ENCODE measurements at regions not wholly inside any gene's neighbourhood (a gene's known extent, or its start where the extent isn't known, plus 50 kb on each side); places are given as distances from the start of the nearest gene placed in this dataset.
"Not testable (repeated sequence)": the region's sequence is repeated elsewhere in the genome, so short reads cannot be mapped to it uniquely, and the experiment has no call there.

GRCh38 chr12:34400411-34400881 lies 378.1 kb downstream of the ALG10 start:
- H3K4me3 ChIP-seq (ENCODE audit: low read length) = no peak overlapping the region
- no peak for TF ChIP-seq ZNF274 (IDR thresholded peaks at IDR 0.05; ENCODE audit: low read depth, low read length)

GRCh38 chr12:34400986-34401658 lies 378.8 kb downstream of the ALG10 start:
- TF ChIP-seq ZNF274 (IDR thresholded peaks at IDR 0.05; ENCODE audit: low read depth, low read length) = no peak
- H3K4me3 ChIP-seq (ENCODE audit: low read length) = no peak overlapping the region

DNA sequence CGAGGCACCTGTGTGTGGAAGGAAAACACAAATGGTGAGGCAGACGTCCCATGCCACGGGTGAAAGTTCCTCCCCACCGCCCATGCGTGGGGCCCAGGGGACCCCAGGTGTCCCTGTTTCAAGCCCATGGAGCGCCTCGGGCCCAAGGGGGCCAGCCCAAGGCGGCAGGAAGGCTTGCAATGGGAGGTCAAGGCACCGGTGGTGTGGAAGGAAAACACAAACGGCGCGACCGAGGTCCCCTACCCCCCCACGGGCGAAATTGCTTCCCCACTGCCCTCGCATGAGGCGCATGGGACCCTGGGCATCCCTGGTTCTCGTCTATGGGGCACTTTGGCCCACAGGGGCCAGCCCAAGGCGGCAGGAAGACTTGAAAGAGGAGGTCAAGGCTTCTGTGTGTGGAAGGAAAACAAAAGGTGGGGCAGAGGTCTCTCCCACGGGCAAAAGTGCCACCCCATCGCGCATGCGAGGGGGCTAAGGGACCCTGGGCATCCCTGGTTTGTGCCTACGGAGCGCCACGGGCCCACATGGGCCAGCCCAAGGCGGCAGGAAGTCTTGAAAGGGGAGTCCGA lies 379.4 kb downstream of the ALG10 start:
- no peak for TF ChIP-seq ZNF274 (IDR thresholded peaks at IDR 0.05; ENCODE audit: low read depth, low read length)
- H3K4me3 ChIP-seq (ENCODE audit: low read length) = no peak overlapping the region

GRCh38 chr12:34402228-34402898 lies 380.1 kb downstream of the ALG10 start:
- no peak overlapping the region for H3K4me3 ChIP-seq (ENCODE audit: low read length)
- TF ChIP-seq ZNF274 (IDR thresholded peaks at IDR 0.05; ENCODE audit: low read depth, low read length) = no peak

- TF ChIP-seq ZNF274 (IDR thresholded peaks at IDR 0.05; ENCODE audit: low read depth, low read length) = no peak
- H3K4me3 ChIP-seq (ENCODE audit: low read length) = no peak overlapping the region
Measured at GRCh38 chr12:34402899-34403705, 380.8 kb downstream of the ALG10 start.

GRCh38 chr12:34403706-34404376 lies 381.5 kb downstream of the ALG10 start:
- no peak overlapping the region for H3K4me3 ChIP-seq (ENCODE audit: low read length)
- no peak for TF ChIP-seq ZNF274 (IDR thresholded peaks at IDR 0.05; ENCODE audit: low read depth, low read length)

DNA sequence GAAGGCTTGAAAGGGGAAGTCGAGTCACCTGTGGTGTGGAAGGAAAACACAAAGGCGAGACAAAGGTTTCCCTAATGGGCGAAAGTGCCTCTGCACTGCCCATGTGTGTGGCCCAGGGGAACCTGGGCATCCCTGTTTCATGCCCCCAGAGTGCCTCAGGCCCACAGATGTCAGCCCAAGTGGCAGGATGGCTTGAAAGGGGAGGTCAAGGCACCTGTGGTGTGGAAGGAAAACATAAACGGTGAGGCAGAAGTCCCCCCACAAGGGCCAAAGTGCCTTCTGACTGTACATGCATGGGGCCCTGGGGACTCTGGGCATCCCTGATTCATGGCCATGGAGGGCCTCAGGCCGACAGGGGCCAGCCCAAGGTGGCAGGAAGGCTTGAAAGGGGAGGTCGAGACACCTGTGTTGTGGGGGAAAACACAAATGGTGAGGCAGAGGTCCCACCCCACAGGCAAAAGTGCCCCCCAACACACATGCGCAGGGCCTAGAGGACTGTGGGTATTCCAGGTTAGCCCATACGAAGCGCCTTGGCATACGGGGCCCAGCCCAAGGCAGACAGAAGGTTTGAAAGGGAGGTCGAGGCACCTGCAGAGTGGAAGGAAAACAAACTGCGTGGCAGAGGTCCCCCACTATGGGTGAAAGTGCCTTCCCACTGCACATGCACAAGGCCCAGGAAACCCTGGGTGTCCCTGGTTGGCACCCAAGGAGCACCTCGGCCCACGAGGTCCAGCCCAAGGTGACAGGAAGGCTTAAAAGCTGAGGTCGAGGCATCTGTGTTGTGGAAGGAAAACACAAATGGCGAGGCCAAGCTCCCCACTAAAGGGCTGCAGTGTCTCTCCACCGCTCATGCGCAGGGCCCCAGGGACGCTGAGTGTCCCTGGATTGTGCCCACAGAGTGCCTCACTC lies 382.3 kb downstream of the ALG10 start:
- H3K4me3 ChIP-seq (ENCODE audit: low read length) = no peak overlapping the region
- no peak for TF ChIP-seq ZNF274 (IDR thresholded peaks at IDR 0.05; ENCODE audit: low read depth, low read length)

DNA sequence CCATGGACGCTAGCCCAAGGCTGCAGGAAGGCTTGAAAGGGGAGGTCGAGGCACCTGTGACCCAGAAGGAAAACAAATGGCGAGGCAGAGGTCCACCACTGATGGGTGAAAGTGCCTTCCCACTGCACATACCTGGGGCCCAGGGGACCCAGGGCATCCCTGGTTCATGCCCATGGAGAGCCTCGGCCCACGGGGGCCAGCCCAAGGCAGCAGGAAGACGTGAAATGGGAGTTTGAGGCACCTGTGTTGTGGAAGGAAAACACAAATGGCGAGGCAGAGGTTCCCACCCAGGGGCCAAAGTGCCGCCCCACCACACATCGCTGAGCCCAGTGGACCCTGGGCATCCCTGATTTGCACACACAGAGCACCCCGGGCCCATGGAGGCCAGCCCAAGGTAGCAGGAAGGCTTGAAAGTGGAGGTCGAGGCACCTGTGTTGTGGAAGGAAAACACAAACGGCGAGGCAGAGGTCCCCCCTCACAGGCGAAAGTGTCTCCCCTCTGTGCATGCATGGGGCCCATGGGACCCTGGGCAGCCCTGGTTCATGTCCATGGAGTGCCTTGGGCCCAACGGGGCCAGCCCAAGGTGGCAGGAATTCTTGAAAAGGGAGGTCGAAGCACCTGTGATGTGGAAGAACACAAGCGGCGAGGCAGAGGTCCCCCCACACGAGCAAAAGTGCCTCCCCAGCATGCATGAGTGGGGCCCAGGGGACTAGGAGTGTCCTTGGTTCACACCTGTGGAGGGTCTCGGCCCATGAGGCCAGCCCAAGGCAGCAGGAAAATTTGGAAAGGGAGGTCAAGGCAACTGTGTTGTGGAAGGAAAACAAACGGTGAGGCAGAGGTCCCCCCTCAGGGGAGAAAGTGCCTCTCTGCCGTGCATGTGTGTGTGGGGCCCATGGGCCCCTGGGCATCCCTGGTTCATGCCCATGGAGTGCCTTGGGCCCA lies 383.3 kb downstream of the ALG10 start:
- TF ChIP-seq ZNF274 (IDR thresholded peaks at IDR 0.05; ENCODE audit: low read depth, low read length) = no peak
- no peak overlapping the region for H3K4me3 ChIP-seq (ENCODE audit: low read length)

DNA sequence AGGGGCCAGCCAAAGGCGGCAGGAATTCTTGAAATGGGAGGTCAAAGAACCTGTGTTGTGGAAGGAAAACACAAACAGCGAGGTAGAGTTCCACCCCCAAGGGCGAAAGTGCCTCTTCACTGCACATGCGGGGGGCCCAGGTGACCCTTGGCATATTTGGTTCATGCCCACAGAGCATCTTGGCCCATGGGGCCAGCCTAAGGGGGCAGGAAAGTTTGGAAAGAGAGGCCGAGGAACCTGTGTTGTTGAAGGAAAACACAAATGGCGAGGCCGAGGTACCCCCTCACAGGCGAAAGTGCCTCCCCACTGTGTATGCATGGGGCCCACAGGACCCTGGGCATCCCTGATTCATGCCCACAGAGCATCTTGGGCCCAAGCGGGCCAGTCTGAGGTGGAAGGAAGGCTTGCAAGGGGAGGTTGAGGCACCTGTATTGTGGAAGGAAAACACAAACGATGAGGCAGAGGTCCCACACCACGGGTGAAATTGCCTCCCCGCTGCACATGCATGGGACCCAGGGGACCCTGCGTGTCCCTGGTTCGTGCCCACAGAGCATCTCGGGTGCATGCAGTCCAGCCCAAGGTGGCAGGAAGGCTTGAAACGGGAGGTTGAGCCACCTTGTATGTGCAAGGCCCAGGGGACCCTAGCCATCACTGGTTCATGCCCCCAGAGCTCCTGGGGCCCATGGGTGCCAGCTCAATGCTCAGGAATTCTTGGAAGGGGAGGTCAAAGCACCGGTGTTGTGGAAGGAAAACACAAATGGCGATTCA lies 384.1 kb downstream of the ALG10 start:
- TF ChIP-seq ZNF274 (IDR thresholded peaks at IDR 0.05; ENCODE audit: low read depth, low read length) = no peak
- no peak overlapping the region for H3K4me3 ChIP-seq (ENCODE audit: low read length)

DNA sequence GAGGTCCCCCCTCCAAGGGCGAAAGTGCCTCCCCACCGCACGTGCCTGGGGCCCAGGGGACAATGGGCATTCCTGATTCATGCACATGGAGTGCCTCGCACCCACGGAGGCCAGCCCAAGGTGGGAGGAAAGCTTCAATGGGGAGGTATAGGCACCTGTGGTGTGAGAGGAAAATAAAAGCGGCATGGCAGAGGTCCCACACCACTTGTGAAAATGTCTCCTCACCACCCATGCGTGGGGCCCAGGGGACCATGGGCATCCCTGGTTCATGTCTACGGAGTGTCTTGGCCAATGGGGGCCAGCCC lies 384.7 kb downstream of the ALG10 start:
- no peak overlapping the region for H3K4me3 ChIP-seq (ENCODE audit: low read length)
- TF ChIP-seq ZNF274 (IDR thresholded peaks at IDR 0.05; ENCODE audit: low read depth, low read length) = no peak

DNA sequence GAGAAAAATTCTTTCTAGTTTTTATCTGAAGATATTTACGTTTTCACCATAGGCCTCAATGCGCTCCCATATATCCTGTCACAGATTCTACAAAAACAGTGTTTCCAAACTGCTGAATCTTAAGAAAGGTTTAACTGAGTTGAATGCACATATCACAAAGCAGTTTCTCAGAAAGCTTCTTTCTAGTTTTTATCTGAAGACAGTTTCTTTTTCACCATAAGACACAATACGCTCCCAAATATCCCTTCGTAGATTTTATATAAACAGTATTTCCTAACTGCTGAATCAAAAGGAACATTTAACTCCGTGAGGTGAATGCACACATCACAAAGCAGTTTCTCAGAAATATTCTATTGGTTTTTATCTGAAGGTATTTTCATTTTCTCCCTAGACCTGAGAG lies 385.5 kb downstream of the ALG10 start:
- no peak for TF ChIP-seq ZNF274 (IDR thresholded peaks at IDR 0.05; ENCODE audit: low read depth, low read length)
- H3K4me3 ChIP-seq (ENCODE audit: low read length) = no peak overlapping the region

DNA sequence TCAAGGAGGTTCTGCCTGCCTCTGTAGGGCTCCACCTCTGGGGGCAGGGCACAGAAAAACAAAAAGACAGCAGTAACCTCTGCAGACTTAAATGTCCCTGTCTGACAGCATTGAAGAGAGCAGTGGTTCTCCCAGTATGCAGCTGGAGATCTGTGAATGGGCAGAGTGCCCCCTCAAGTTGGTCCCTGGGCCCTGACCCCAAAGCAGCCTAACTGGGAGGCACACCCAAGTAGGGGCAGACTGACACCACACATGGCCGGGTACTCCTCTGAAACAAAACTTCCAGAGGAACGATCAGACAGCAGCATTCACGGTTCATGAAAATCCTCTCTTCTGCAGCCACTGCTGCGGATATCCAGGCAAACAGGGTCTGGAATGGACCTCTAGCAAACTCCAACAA lies 409.2 kb downstream of the ALG10 start:
- H3K4me3 ChIP-seq (ENCODE audit: low read length) = not testable (repeated sequence)

Data from GM08714 (cell line).